ENCODE measurements at regions not wholly inside any gene's neighbourhood (a gene's known extent, or its start where the extent isn't known, plus 50 kb on each side); places are given as distances from the start of the nearest gene placed in this dataset.
"Not testable (repeated sequence)": the region's sequence is repeated elsewhere in the genome, so short reads cannot be mapped to it uniquely, and the experiment has no call there.

- POLR2A ChIA-PET: no interaction called here
- CTCF ChIA-PET: no interaction called here
Measured at GRCh38 chr4:33914386-33914785, 2329.9 kb downstream of the ARAP2 start.

GRCh38 chr4:33923469-33923868 lies 2320.8 kb downstream of the ARAP2 start:
- CTCF ChIA-PET: no interaction called here
- POLR2A ChIA-PET: no interaction called here

- POLR2A ChIA-PET: no interaction called here
- CTCF ChIA-PET: no interaction called here
Measured at GRCh38 chr4:33924239-33924638, 2320.1 kb downstream of the ARAP2 start.

- ChIA-PET POLR2A (no interaction called here), CTCF (no interaction called here)
Measured at GRCh38 chr4:33924811-33925210, 2319.5 kb downstream of the ARAP2 start.

- CTCF ChIA-PET: no interaction called here
- POLR2A ChIA-PET: no interaction called here
Measured at GRCh38 chr4:33930497-33930896, 2313.8 kb downstream of the ARAP2 start.

GRCh38 chr4:33931026-33931425 lies 2313.3 kb downstream of the ARAP2 start:
- ChIA-PET POLR2A (no interaction called here), CTCF (no interaction called here)

- ChIA-PET CTCF (no interaction called here), POLR2A (no interaction called here)
Measured at GRCh38 chr4:33940281-33940680, 2304.0 kb downstream of the ARAP2 start.

GRCh38 chr4:33941854-33942253 lies 2302.5 kb downstream of the ARAP2 start:
- ChIA-PET CTCF (no interaction called here), POLR2A (no interaction called here)

GRCh38 chr4:33948921-33949320 lies 2295.4 kb downstream of the ARAP2 start:
- CTCF ChIA-PET: no interaction called here
- POLR2A ChIA-PET: no interaction called here

- POLR2A ChIA-PET: not testable (repeated sequence)
Measured at GRCh38 chr4:33953848-33954247, 2290.5 kb downstream of the ARAP2 start.

GRCh38 chr4:33954759-33955158 lies 2289.6 kb downstream of the ARAP2 start:
- ChIA-PET CTCF (interaction anchor here (0.5 kb wide), 1 partner anchor 191 kb away, joined by 4 read pairs; no protein-coding TSS in a partner anchor), POLR2A (interaction anchor here (0.6 kb wide), 1 partner anchor 516 kb away, joined by 4 read pairs; no protein-coding TSS in a partner anchor)

More at GRCh38 chr4:33953848-33954247, 2290.5 kb downstream of the ARAP2 start:
- CTCF ChIA-PET: not testable (repeated sequence)

- POLR2A ChIA-PET: no interaction called here
- CTCF ChIA-PET: no interaction called here
Measured at GRCh38 chr4:33959519-33959918, 2284.8 kb downstream of the ARAP2 start.

GRCh38 chr4:33961761-33962160 lies 2282.6 kb downstream of the ARAP2 start:
- ChIA-PET CTCF (no interaction called here), POLR2A (no interaction called here)

- CTCF ChIA-PET: no interaction called here
- POLR2A ChIA-PET: no interaction called here
Measured at GRCh38 chr4:33966808-33967207, 2277.5 kb downstream of the ARAP2 start.

GRCh38 chr4:33974270-33974669 lies 2270.0 kb downstream of the ARAP2 start:
- POLR2A ChIA-PET: no interaction called here
- CTCF ChIA-PET: no interaction called here

- POLR2A ChIA-PET: no interaction called here
Measured at GRCh38 chr4:33975995-33976394, 2268.3 kb downstream of the ARAP2 start.

GRCh38 chr4:33979781-33980180 lies 2264.5 kb downstream of the ARAP2 start:
- POLR2A ChIA-PET, CTCF ChIA-PET: not testable (repeated sequence)

More at GRCh38 chr4:33975995-33976394, 2268.3 kb downstream of the ARAP2 start:
- CTCF ChIA-PET: no interaction called here

- ChIA-PET CTCF (no interaction called here), POLR2A (no interaction called here)
Measured at GRCh38 chr4:33980361-33980760, 2264.0 kb downstream of the ARAP2 start.

GRCh38 chr4:33989820-33990443 lies 2254.4 kb downstream of the ARAP2 start:
- CTCF ChIA-PET: no interaction called here
- POLR2A ChIA-PET: no interaction called here

- ChIA-PET CTCF (no interaction called here), POLR2A (no interaction called here)
Measured at GRCh38 chr4:33996075-33996718, 2248.1 kb downstream of the ARAP2 start.

- ChIA-PET POLR2A (no interaction called here), CTCF (no interaction called here)
Measured at GRCh38 chr4:33998291-33998690, 2246.0 kb downstream of the ARAP2 start.

- CTCF ChIA-PET: no interaction called here
- POLR2A ChIA-PET: no interaction called here
Measured at GRCh38 chr4:34000356-34000755, 2244.0 kb downstream of the ARAP2 start.

Measured in activated CD8-positive, alpha-beta memory T cell treated with anti-CD3 and anti-CD28 coated beads for 36 hours (primary cell).